H1 (cell line): ENCODE measurements at regions not wholly inside any gene's neighbourhood (a gene's known extent, or its start where the extent isn't known, plus 50 kb on each side); places are given as distances from the start of the nearest gene placed in this dataset.

Experiments
- JUN ChIP-seq: IDR thresholded peaks from 2 replicates; pipeline ENCODE4 v1.6.1; 2011; ENCODE audit warnings: low read depth, mild to moderate bottlenecking, improper control_type of control experiment, low read length
- KDM5A ChIP-seq: fragments of 200-600 bp; IDR thresholded peaks from 2 replicates; pipeline ENCODE4 v1.7.1; 2012; ENCODE audit warnings: mild to moderate bottlenecking, low read length, inconsistent platforms, mixed read lengths
- TF ChIP-seq, protein P1 (sequence below), 3 experiments: IDR thresholded peaks; 1 replicate in 2 of 3; 2 replicates in 1 of 3; pipeline versions ENCODE4 v1.5.1 to v1.6.1; 2011; ENCODE audit warnings: low read length in 3 of 3, mild to moderate bottlenecking in 3 of 3, inconsistent platforms in 2 of 3, low read depth in 1 of 3, moderate library complexity in 1 of 3; ENCODE audit not compliant: insufficient read depth in 1 of 3; ENCODE audit errors: control extremely low read depth in 1 of 3

DNA sequence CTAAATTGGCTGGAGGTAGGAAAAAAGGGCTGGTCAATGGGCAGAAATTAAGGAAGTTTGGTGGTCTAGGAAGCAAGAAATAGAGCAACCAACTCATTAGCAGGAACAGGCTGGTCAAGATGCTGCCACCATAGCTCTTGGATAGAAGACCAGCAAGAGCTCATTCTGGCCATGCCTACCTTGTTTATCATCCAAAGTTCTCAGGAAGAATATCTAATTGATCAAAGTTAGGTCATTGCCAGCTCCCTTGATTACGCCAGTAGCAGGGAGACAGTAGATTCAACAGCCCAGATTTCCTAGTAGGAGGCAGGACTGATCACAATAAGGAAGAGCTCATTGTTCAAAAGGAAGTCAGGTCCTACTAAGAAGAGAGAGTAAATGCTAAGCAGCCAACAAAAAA lies 370.2 kb downstream of the GPATCH2 start (continued):
- TF ChIP-seq, protein P1, sequence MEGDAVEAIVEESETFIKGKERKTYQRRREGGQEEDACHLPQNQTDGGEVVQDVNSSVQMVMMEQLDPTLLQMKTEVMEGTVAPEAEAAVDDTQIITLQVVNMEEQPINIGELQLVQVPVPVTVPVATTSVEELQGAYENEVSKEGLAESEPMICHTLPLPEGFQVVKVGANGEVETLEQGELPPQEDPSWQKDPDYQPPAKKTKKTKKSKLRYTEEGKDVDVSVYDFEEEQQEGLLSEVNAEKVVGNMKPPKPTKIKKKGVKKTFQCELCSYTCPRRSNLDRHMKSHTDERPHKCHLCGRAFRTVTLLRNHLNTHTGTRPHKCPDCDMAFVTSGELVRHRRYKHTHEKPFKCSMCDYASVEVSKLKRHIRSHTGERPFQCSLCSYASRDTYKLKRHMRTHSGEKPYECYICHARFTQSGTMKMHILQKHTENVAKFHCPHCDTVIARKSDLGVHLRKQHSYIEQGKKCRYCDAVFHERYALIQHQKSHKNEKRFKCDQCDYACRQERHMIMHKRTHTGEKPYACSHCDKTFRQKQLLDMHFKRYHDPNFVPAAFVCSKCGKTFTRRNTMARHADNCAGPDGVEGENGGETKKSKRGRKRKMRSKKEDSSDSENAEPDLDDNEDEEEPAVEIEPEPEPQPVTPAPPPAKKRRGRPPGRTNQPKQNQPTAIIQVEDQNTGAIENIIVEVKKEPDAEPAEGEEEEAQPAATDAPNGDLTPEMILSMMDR (IDR thresholded peaks at IDR 0.05; ENCODE audit: control extremely low read depth in 1 of 3, insufficient read depth in 1 of 3, low read depth in 1 of 3, low read length in 3 of 3), result no peak
- TF ChIP-seq KDM5A, result no peak
- no peak for TF ChIP-seq JUN
